ENCODE measurements at regions not wholly inside any gene's neighbourhood (a gene's known extent, or its start where the extent isn't known, plus 50 kb on each side); places are given as distances from the start of the nearest gene placed in this dataset.

GRCh38 chr14:22370084-22370847 lies 218.8 kb downstream of the DAD1 start:
- TF ChIP-seq POLR2AphosphoS5 (IDR thresholded peaks at IDR 0.05; ENCODE audit: borderline replicate concordance, low read depth, low read length), result no peak
- no peak for TF ChIP-seq EZH2 (IDR thresholded peaks at IDR 0.05)
- no peak for TF ChIP-seq FOXP2 (optimal IDR thresholded peaks at IDR 0.05; ENCODE audit: control extremely low read depth, extremely low read length, insufficient read depth)

Measured in SK-N-MC (cell line).